Chondrocyte (in vitro differentiated cells): ENCODE measurements at regions not wholly inside any gene's neighbourhood (a gene's known extent, or its start where the extent isn't known, plus 50 kb on each side); places are given as distances from the start of the nearest gene placed in this dataset.

Experiments used
- DNase-seq: peaks from one replicate; pipeline ENCODE4 v3.0.0; 2021; ENCODE audit warnings: mixed read lengths, low spot score
- H3K27ac Mint-ChIP-seq: one replicate; pipeline ENCODE4 v1.8.0; 2021; ENCODE audit warnings: mild to moderate bottlenecking, moderate library complexity, mixed read lengths; ENCODE audit not compliant: unreplicated experiment
- H3K27me3 Mint-ChIP-seq: 2 replicates; pipeline ENCODE4 v1.8.0; 2021; ENCODE audit warnings: low read depth, mixed read lengths
- H3K36me3 Mint-ChIP-seq: 2 replicates; pipeline ENCODE4 v1.8.0; 2021; ENCODE audit warnings: low read depth, mixed read lengths
- H3K4me1 Mint-ChIP-seq: 2 replicates; pipeline ENCODE4 v1.8.0; 2021; ENCODE audit warnings: low read depth, mild to moderate bottlenecking, mixed read lengths
- H3K4me3 Mint-ChIP-seq: one replicate; pipeline ENCODE4 v1.8.0; 2021; ENCODE audit warnings: mild to moderate bottlenecking, moderate library complexity, mixed read lengths; ENCODE audit not compliant: unreplicated experiment
- H3K9me3 Mint-ChIP-seq: 2 replicates; pipeline ENCODE4 v1.8.0; 2021; ENCODE audit warnings: low read depth, mixed read lengths
- TF ChIP-seq, protein P1 (sequence below): fragments of 200-600 bp; sonication (generic); IDR thresholded peaks from 2 replicates; pipeline ENCODE4 v1.5.0; 2021; ENCODE audit warnings: antibody characterized with exemption, mild to moderate bottlenecking, moderate library complexity

DNA sequence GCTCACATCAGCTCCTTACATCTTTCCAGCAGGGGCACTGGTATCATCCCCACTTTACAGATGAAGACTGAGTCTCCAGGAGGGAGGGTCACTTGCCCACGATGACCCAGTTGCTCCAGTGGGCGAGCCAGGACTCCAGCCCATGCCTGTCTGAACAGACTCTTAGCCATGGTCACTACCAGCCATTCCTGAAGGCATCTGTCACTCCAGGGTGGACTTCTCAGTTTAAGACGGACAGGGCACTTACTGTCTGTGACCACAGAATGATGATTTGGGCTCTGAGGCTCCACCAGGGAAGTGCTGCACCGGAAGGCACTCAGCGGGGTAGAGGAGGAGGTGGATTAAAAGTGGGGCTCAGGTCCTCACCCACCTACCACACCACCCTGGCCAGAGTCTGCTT lies 104.0 kb upstream of the SLC6A6 start:
- no peak for DNase-seq
- H3K9me3 Mint-ChIP-seq: no peaks in the 10 kb centered on the region
- H3K27me3 Mint-ChIP-seq: no peaks in the 10 kb centered on the region
- TF ChIP-seq, protein P1, sequence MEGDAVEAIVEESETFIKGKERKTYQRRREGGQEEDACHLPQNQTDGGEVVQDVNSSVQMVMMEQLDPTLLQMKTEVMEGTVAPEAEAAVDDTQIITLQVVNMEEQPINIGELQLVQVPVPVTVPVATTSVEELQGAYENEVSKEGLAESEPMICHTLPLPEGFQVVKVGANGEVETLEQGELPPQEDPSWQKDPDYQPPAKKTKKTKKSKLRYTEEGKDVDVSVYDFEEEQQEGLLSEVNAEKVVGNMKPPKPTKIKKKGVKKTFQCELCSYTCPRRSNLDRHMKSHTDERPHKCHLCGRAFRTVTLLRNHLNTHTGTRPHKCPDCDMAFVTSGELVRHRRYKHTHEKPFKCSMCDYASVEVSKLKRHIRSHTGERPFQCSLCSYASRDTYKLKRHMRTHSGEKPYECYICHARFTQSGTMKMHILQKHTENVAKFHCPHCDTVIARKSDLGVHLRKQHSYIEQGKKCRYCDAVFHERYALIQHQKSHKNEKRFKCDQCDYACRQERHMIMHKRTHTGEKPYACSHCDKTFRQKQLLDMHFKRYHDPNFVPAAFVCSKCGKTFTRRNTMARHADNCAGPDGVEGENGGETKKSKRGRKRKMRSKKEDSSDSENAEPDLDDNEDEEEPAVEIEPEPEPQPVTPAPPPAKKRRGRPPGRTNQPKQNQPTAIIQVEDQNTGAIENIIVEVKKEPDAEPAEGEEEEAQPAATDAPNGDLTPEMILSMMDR: no peak
- no peak overlapping the region for H3K4me3 Mint-ChIP-seq
- H3K4me1 Mint-ChIP-seq: peaks cover 16% of the 10 kb centered on the region
- no peak overlapping the region for H3K27ac Mint-ChIP-seq
- no peaks in the 10 kb centered on the region for H3K36me3 Mint-ChIP-seq

DNA sequence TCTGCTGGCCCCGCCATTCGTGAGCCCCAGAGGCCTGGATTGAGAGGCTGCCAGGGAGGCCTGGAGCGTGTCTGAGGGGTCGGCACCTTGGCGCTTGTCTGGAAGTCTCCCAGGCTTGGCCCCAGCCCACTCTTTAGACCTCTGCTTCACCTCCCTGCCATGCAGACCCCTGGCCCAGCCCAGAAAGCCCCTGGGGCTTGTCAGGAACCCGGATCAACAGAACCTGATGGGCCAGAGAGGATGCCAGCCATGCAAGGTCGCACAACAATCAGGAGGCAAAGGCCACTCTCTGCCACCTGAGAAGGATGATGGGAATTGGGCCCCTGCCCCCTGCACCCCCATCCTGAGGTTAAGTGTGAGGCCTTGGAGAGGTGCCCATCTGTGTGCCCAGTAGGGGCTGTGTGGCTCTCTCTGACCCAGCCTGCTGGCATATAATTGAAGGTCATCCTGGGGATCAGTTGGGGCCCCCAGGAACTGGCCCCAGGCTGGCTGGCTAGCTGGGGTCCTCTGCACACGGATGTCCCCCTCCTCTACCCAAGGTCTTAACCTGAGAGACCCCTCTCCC lies 103.3 kb upstream of the SLC6A6 start:
- Mint-ChIP-seq H3K27ac (no peak overlapping the region), H3K9me3 (no peaks in the 10 kb centered on the region), H3K4me1 (peaks cover 22% of the 10 kb centered on the region), H3K27me3 (no peaks in the 10 kb centered on the region), H3K4me3 (no peak overlapping the region), H3K36me3 (no peaks in the 10 kb centered on the region)
- no peak for DNase-seq
- TF ChIP-seq, protein P1: no peak

DNA sequence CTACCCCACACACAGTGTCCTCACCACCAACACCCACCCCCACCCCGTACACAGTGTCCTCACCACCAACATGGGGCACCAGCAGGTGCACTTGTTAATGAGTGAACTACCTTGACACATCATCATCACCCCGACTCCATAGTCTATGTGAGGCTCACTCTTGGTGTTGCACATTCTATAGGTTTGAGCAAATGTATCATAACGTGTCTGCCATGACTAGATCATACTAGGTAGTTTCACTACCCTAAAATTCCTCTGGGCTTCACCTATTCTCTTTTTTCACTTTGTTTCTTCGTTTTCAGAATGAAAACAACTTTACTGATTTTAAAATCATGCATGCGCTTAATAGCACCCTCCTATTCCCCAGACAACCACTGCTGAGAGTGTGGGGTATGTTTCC lies 102.6 kb upstream of the SLC6A6 start:
- H3K36me3 Mint-ChIP-seq: no peaks in the 10 kb centered on the region
- no peak for DNase-seq
- H3K4me3 Mint-ChIP-seq: no peak overlapping the region
- TF ChIP-seq, protein P1: no peak
- H3K9me3 Mint-ChIP-seq: no peaks in the 10 kb centered on the region
- no peak overlapping the region for H3K27ac Mint-ChIP-seq
- H3K27me3 Mint-ChIP-seq: no peaks in the 10 kb centered on the region
- H3K4me1 Mint-ChIP-seq: peaks cover 28% of the 10 kb centered on the region

DNA sequence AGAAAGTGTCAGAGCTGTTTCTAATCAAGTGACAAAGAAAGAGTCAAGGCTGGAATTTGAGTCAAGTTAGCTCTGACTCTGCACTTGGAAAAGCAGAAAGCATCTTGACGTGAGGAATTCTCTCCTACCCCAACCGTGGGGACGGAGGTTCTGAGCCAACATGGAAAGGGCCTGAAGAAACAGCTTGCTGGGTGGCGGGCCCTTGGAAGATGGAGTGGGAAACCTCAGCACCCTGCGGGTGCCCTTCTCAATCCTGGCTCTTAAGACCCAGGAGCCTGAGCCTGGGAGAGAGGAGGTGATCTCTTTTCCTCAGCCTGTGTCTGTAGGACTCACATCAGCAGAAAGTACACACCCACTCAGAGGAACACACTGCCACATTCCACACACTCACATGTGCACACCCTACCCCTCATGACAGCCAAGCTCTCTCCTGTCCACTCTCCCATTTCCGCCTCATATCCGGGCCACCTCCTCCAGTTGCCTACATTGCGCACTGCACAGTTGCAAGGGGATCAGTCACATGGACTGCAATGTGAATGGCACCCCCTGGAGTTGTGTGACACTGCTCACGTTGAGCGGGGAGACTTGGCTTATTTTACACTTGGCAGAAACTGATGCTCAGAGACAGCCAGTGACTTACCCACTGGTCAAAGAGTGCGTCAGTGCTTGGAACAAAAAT lies 101.5 kb upstream of the SLC6A6 start:
- TF ChIP-seq, protein P1: no peak
- no peak for DNase-seq
- Mint-ChIP-seq H3K9me3 (no peaks in the 10 kb centered on the region), H3K36me3 (no peaks in the 10 kb centered on the region), H3K4me1 (peaks cover 25% of the 10 kb centered on the region), H3K27me3 (no peaks in the 10 kb centered on the region), H3K4me3 (no peak overlapping the region), H3K27ac (no peak overlapping the region)

DNA sequence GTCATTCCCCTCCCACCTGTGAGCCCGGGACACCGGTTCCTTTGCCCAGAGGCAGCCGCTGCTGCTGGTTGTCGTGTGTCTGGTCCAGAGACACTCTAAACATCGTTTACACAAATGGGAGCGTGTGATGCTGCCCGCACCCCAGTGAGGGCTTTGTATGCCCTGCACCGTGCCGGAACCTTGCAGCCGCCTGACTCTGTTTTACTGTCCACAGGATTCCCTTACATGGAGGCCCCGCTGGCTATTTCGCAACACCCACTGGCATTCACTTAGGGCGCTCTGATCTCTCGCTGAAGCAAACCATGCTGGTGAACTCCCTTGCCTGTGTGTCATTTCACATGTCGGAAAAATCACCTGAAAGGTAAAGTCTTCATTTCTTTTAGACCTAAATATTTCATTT lies 100.8 kb upstream of the SLC6A6 start:
- H3K4me3 Mint-ChIP-seq: no peak overlapping the region
- no peak for DNase-seq
- H3K9me3 Mint-ChIP-seq: no peaks in the 10 kb centered on the region
- no peaks in the 10 kb centered on the region for H3K27me3 Mint-ChIP-seq
- H3K4me1 Mint-ChIP-seq: peaks cover 20% of the 10 kb centered on the region
- TF ChIP-seq, protein P1: no peak
- H3K36me3 Mint-ChIP-seq: no peaks in the 10 kb centered on the region
- no peak overlapping the region for H3K27ac Mint-ChIP-seq
